SK-N-SH (cell line): ENCODE measurements at regions not wholly inside any gene's neighbourhood (a gene's known extent, or its start where the extent isn't known, plus 50 kb on each side); places are given as distances from the start of the nearest gene placed in this dataset.

Source experiments
- CTCF ChIA-PET: fragments of 300-600, 350-600 bp; formaldehyde crosslinking; extraction: SDS; loops from one replicate; lab custom pipeline; 2021; lab: Yijun Ruan, JAX
- POLR2A ChIA-PET: fragments of 350-600 bp; sonication (Branson Sonifier 250); formaldehyde crosslinking; extraction: SDS; loops from one replicate; lab custom pipeline; 2020; ENCODE audit warnings: antibody characterized with exemption, inconsistent platforms; lab: Yijun Ruan, JAX
- DNase-seq: peaks from one replicate; pipeline ENCODE4 v3.0.0; 2012
- H2AFZ ChIP-seq: fragments of 200-600 bp; sonication (generic); 2 replicates; pipeline ENCODE4 v1.8.1; 2016; ENCODE audit warnings: antibody characterized with exemption, mild to moderate bottlenecking, low read depth
- H3F3A ChIP-seq: fragments of 200-600 bp; sonication (generic); replicated peaks from 2 replicates; pipeline ENCODE3; 2016; ENCODE audit warnings: antibody characterized with exemption, mild to moderate bottlenecking; ENCODE audit not compliant: insufficient read depth
- H3K27ac ChIP-seq, 2 experiments: fragments of 200-500 bp in 1 of 2; fragments of 200-600 bp in 1 of 2; sonication (Bioruptor generic) in 1 of 2; sonication (generic), shearing (Covaris generic) in 1 of 2; 2 replicates each; pipeline versions ENCODE4 v1.5.1 to v1.6.1; 2014 to 2016; ENCODE audit warnings: low read depth in 2 of 2, inconsistent platforms in 1 of 2, low read length in 1 of 2, mild to moderate bottlenecking in 1 of 2, mixed read lengths in 1 of 2
- H3K27me3 ChIP-seq: fragments of 200-600 bp; sonication (generic), shearing (Covaris generic); 2 replicates; pipeline ENCODE4 v1.6.1; 2016; ENCODE audit warnings: mixed run types; ENCODE audit not compliant: insufficient read depth
- H3K36me3 ChIP-seq, 2 experiments: fragments of 200-500 bp in 1 of 2; fragments of 200-600 bp in 1 of 2; sonication (Bioruptor generic) in 1 of 2; sonication (generic) in 1 of 2; replicated peaks in 1 of 2; 2 replicates each; pipeline versions ENCODE3 to v1.5.1; 2014 to 2016; ENCODE audit warnings: low read length in 1 of 2, mild to moderate bottlenecking in 1 of 2; ENCODE audit not compliant: insufficient read depth in 2 of 2, control insufficient read depth in 1 of 2
- H3K4me1 ChIP-seq, 2 experiments: fragments of 200-500 bp in 1 of 2; fragments of 200-600 bp in 1 of 2; sonication (Bioruptor generic) in 1 of 2; sonication (generic), shearing (Covaris generic) in 1 of 2; 2 replicates each; pipeline versions ENCODE4 v1.5.1 to v1.6.1; 2014 to 2016; ENCODE audit warnings: low read depth in 1 of 2, low read length in 1 of 2, mixed run types in 1 of 2; ENCODE audit not compliant: insufficient read depth in 2 of 2, control insufficient read depth in 1 of 2
- H3K4me2 ChIP-seq: fragments of 200-600 bp; sonication (generic), shearing (Covaris generic); 2 replicates; pipeline ENCODE4 v1.6.1; 2017; ENCODE audit warnings: mixed run types
- H3K4me3 ChIP-seq, 2 experiments: fragments of 200-500 bp in 1 of 2; fragments of 200-600 bp in 1 of 2; sonication (Bioruptor generic) in 1 of 2; sonication (generic), shearing (Covaris generic) in 1 of 2; 2 replicates each; pipeline versions ENCODE4 v1.5.1 to v1.8.1; 2014 to 2016; ENCODE audit warnings: low read depth in 2 of 2, inconsistent platforms in 1 of 2, low read length in 1 of 2, mild to moderate bottlenecking in 1 of 2, mixed read lengths in 1 of 2, moderate library complexity in 1 of 2
- H3K79me2 ChIP-seq: fragments of 200-600 bp; sonication (generic); 2 replicates; pipeline ENCODE4 v1.8.1; 2017; ENCODE audit warnings: mild to moderate bottlenecking; ENCODE audit not compliant: insufficient read depth
- H3K9ac ChIP-seq: fragments of 200-600 bp; sonication (generic); 2 replicates; pipeline ENCODE4 v1.6.1; 2017; ENCODE audit warnings: mixed run types
- H3K9me2 ChIP-seq: fragments of 200-600 bp; sonication (generic); 2 replicates; pipeline ENCODE4 v1.6.1; 2017; ENCODE audit warnings: mixed run types
- H3K9me3 ChIP-seq: fragments of 200-600 bp; sonication (generic); 2 replicates; pipeline ENCODE4 v1.6.1; 2017; ENCODE audit warnings: mixed run types, mild to moderate bottlenecking, moderate library complexity
- H4K20me1 ChIP-seq: fragments of 200-600 bp; sonication (generic); 2 replicates; pipeline ENCODE4 v1.6.1; 2017; ENCODE audit warnings: mild to moderate bottlenecking, mixed run types; ENCODE audit not compliant: insufficient read depth
- CHD2 ChIP-seq: fragments of 150-350 bp; IDR thresholded peaks from 2 replicates; pipeline ENCODE4 v1.6.1; 2018; ENCODE audit warnings: low read length; ENCODE audit not compliant: partially characterized antibody
- ELF1 ChIP-seq: IDR thresholded peaks from 2 replicates; pipeline ENCODE4 v1.4.0; 2012
- EP300 ChIP-seq, 2 experiments: IDR thresholded peaks; 2 replicates each; pipeline versions ENCODE4 v1.4.0 to v1.6.1; 2012; ENCODE audit warnings: borderline replicate concordance in 1 of 2, low read depth in 1 of 2, low read length in 1 of 2
- FOSL2 ChIP-seq: IDR thresholded peaks from 2 replicates; pipeline ENCODE4 v1.4.0; 2012; ENCODE audit warnings: low read depth, mild to moderate bottlenecking, moderate library complexity, borderline replicate concordance
- FOXJ3 ChIP-seq: sonication (generic); formaldehyde crosslinking; IDR thresholded peaks from 2 replicates; pipeline ENCODE4 v1.5.1; 2020; ENCODE audit warnings: mild to moderate bottlenecking, missing genetic modification reagents
- GABPA ChIP-seq: IDR thresholded peaks from 2 replicates; pipeline ENCODE4 v1.4.0; 2012; ENCODE audit warnings: low read depth, mild to moderate bottlenecking
- MEF2A ChIP-seq: IDR thresholded peaks from 2 replicates; pipeline ENCODE4 v1.4.0; 2012; ENCODE audit warnings: low read depth, borderline replicate concordance
- MXI1 ChIP-seq: IDR thresholded peaks from 2 replicates; pipeline ENCODE4 v1.6.1; 2012; ENCODE audit warnings: mild to moderate bottlenecking, low read depth, low read length, improper control_type of control experiment
- NRF1 ChIP-seq: IDR thresholded peaks from 2 replicates; pipeline ENCODE4 v1.6.1; 2012; ENCODE audit warnings: low read depth, mild to moderate bottlenecking, low read length
- POLR2AphosphoS5 ChIP-seq: IDR thresholded peaks from 2 replicates; pipeline ENCODE4 v1.6.1; 2012; ENCODE audit warnings: low read depth, low read length
- RCOR1 ChIP-seq: fragments of 150-350 bp; IDR thresholded peaks from 2 replicates; pipeline ENCODE4 v1.6.1; 2017; ENCODE audit warnings: antibody characterized with exemption, low read length
- RXRA ChIP-seq: IDR thresholded peaks from 2 replicates; pipeline ENCODE4 v1.4.0; 2012; ENCODE audit warnings: low read depth, mild to moderate bottlenecking, borderline replicate concordance
- SIN3A ChIP-seq: IDR thresholded peaks from 2 replicates; pipeline ENCODE4 v1.6.1; 2012; ENCODE audit warnings: low read depth, mild to moderate bottlenecking, low read length, moderate library complexity, borderline replicate concordance
- SMC3 ChIP-seq: IDR thresholded peaks from 2 replicates; pipeline ENCODE4 v1.6.1; 2012; ENCODE audit warnings: low read depth, low read length, improper control_type of control experiment
- TCF12 ChIP-seq: IDR thresholded peaks from 2 replicates; pipeline ENCODE4 v1.4.0; 2012
- TEAD4 ChIP-seq: IDR thresholded peaks from 2 replicates; pipeline ENCODE4 v1.4.0; 2012; ENCODE audit warnings: mild to moderate bottlenecking, borderline replicate concordance; ENCODE audit not compliant: insufficient read depth
- YY1 ChIP-seq: IDR thresholded peaks from 2 replicates; pipeline ENCODE4 v1.4.0; 2012; ENCODE audit warnings: low read depth, mild to moderate bottlenecking
- WGBS: methylation state at CpG from one replicate; pipeline ENCODE4 v1.1.6; 2017; ENCODE audit warnings: low lambda C conversion rate; 5-methylcytosine and 5-hydroxymethylcytosine counted together
- TF ChIP-seq, protein P1 (sequence below): fragments of 150-350 bp; IDR thresholded peaks from 2 replicates; pipeline ENCODE4 v1.6.1; 2016; ENCODE audit warnings: mild to moderate bottlenecking, low read depth, low read length
- TF ChIP-seq, protein P2 (sequence below): IDR thresholded peaks from 2 replicates; pipeline ENCODE4 v1.4.0; 2012; ENCODE audit warnings: low read depth
- TF ChIP-seq, protein P3 (sequence below): fragments of 200-600 bp; sonication (generic); IDR thresholded peaks from 2 replicates; pipeline ENCODE4 v1.6.1; 2017; ENCODE audit warnings: antibody characterized with exemption, mild to moderate bottlenecking, moderate library complexity
- TF ChIP-seq, protein P4 (sequence below): fragments of 150-350 bp; IDR thresholded peaks from 2 replicates; pipeline ENCODE4 v1.6.1; 2017; ENCODE audit warnings: antibody characterized with exemption, low read length, low read depth, borderline replicate concordance
- TF ChIP-seq, protein P5 (sequence below): IDR thresholded peaks from 2 replicates; pipeline ENCODE4 v1.4.0; 2012; ENCODE audit warnings: low read depth, borderline replicate concordance
- TF ChIP-seq, protein P6 (sequence below): IDR thresholded peaks from 2 replicates; pipeline ENCODE4 v1.4.0; 2012; ENCODE audit warnings: low read depth, borderline replicate concordance

DNA sequence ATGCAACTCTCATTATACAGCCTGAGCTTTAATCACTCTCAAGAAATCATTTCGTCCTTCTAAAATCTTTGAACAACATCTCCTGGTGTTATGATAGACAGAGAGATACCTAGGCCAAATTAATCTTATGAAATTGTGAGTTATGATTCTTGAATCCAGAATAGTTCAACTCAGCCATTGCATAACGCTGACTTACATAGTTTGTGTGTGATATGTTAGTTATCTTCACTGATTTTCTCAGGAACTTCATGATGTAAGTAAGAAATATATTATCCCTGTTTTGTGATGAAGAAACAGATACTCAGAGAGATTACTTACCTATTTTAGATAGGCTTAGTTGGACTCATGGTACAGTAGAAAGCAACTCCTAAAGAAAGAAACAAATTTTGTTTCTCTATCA is 684.4 kb downstream of the ZEB2 start:
- H3K9me2 ChIP-seq = no peaks in the 10 kb centered on the region
- DNase-seq = no peak
- no peaks in the 10 kb centered on the region for H3K4me1 ChIP-seq
- H2AFZ ChIP-seq = no peak overlapping the region
- POLR2A ChIA-PET = no interaction called here
- H3K27ac ChIP-seq = no peak overlapping the region
- TF ChIP-seq, protein P1, sequence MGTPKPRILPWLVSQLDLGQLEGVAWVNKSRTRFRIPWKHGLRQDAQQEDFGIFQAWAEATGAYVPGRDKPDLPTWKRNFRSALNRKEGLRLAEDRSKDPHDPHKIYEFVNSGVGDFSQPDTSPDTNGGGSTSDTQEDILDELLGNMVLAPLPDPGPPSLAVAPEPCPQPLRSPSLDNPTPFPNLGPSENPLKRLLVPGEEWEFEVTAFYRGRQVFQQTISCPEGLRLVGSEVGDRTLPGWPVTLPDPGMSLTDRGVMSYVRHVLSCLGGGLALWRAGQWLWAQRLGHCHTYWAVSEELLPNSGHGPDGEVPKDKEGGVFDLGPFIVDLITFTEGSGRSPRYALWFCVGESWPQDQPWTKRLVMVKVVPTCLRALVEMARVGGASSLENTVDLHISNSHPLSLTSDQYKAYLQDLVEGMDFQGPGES = no peak
- no peak for TF ChIP-seq FOXJ3 (CRISPR knock-in tag)
- TF ChIP-seq, protein P2, sequence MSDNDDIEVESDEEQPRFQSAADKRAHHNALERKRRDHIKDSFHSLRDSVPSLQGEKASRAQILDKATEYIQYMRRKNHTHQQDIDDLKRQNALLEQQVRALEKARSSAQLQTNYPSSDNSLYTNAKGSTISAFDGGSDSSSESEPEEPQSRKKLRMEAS = no peak
- TF ChIP-seq RCOR1 = no peak
- no peak for TF ChIP-seq SIN3A
- no peak for TF ChIP-seq GABPA
- TF ChIP-seq CHD2 = no peak
- TF ChIP-seq MXI1 = no peak
- TF ChIP-seq, protein P3, sequence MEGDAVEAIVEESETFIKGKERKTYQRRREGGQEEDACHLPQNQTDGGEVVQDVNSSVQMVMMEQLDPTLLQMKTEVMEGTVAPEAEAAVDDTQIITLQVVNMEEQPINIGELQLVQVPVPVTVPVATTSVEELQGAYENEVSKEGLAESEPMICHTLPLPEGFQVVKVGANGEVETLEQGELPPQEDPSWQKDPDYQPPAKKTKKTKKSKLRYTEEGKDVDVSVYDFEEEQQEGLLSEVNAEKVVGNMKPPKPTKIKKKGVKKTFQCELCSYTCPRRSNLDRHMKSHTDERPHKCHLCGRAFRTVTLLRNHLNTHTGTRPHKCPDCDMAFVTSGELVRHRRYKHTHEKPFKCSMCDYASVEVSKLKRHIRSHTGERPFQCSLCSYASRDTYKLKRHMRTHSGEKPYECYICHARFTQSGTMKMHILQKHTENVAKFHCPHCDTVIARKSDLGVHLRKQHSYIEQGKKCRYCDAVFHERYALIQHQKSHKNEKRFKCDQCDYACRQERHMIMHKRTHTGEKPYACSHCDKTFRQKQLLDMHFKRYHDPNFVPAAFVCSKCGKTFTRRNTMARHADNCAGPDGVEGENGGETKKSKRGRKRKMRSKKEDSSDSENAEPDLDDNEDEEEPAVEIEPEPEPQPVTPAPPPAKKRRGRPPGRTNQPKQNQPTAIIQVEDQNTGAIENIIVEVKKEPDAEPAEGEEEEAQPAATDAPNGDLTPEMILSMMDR = no peak
- TF ChIP-seq RXRA = no peak
- TF ChIP-seq ELF1 = no peak
- TF ChIP-seq, protein P4, sequence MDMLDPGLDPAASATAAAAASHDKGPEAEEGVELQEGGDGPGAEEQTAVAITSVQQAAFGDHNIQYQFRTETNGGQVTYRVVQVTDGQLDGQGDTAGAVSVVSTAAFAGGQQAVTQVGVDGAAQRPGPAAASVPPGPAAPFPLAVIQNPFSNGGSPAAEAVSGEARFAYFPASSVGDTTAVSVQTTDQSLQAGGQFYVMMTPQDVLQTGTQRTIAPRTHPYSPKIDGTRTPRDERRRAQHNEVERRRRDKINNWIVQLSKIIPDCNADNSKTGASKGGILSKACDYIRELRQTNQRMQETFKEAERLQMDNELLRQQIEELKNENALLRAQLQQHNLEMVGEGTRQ = no peak
- TF ChIP-seq, all 33 proteins: peak for 0
- Histone ChIP-seq H3K27me3 (no peaks in the 10 kb centered on the region), H3K79me2 (no peaks in the 10 kb centered on the region), H3K4me2 (no peak overlapping the region), H4K20me1 (no peaks in the 10 kb centered on the region), H3K36me3 (no peaks in the 10 kb centered on the region), H3K4me3 (no peak overlapping the region), H3K9ac (no peak overlapping the region), H3F3A (no peaks in the 10 kb centered on the region), H3K9me3 (no peaks in the 10 kb centered on the region)
- CTCF ChIA-PET = no interaction called here
- WGBS = 28% methylated on average over 2 of the region's 2 CpGs

DNA sequence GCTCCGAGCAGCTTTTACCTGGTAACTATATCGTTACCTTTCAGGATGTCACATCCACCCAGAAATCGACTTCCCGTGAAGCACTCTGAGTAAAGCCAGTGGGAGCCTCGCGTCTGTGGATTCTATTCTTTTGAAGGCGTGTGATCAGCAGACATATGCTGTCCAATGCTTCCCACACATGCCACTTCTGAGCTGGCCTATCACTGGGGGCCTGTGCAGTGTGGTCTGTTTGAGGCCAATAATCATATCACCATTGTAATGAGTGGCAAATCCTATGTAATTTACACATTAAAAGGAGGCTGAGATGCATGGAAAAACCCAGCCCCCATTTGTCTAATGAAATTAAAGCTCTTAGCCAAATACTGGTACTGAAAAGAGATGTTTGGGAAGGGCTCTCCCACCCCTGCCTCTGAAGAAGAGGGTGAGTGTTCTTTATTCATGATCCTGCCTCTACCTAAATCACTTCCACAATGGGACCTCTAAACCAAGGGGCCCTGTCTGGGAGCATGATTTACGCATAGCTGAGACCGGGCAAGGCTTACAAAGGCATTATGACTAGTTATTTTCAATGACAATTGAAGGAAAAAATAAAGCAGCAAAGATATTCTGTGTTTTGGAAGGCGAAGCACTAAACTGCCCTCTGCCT is 686.8 kb downstream of the ZEB2 start:
- DNase-seq = no peak
- ChIA-PET CTCF (no interaction called here), POLR2A (no interaction called here)
- Histone ChIP-seq H3K79me2 (no peaks in the 10 kb centered on the region), H3K27ac (no peak overlapping the region), H3K4me1 (peaks cover 0 to 2% of the 10 kb centered on the region in 2 experiments; a peak in 1 of 4 replicates), H3F3A (no peaks in the 10 kb centered on the region), H3K4me3 (no peak overlapping the region), H3K4me2 (no peak overlapping the region), H4K20me1 (no peaks in the 10 kb centered on the region), H3K36me3 (no peaks in the 10 kb centered on the region), H3K9ac (no peak overlapping the region), H3K9me2 (no peaks in the 10 kb centered on the region), H3K9me3 (no peaks in the 10 kb centered on the region), H3K27me3 (no peaks in the 10 kb centered on the region), H2AFZ (no peak overlapping the region)
- 79% methylated on average over 10 of the region's 10 CpGs for WGBS
- TF ChIP-seq TCF12 (no peak), FOSL2 (no peak), NRF1 (no peak), TEAD4 (no peak), MEF2A (no peak), FOXJ3 (CRISPR knock-in tag) (no peak), SMC3 (no peak), YY1 (no peak), POLR2AphosphoS5 (no peak), EP300 (IDR thresholded peaks at IDR 0.05; ENCODE audit: borderline replicate concordance in 1 of 2, low read depth in 1 of 2, low read length in 1 of 2) (no peak)
- TF ChIP-seq, protein P5, sequence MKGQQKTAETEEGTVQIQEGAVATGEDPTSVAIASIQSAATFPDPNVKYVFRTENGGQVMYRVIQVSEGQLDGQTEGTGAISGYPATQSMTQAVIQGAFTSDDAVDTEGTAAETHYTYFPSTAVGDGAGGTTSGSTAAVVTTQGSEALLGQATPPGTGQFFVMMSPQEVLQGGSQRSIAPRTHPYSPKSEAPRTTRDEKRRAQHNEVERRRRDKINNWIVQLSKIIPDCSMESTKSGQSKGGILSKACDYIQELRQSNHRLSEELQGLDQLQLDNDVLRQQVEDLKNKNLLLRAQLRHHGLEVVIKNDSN = no peak
- TF ChIP-seq, protein P6, sequence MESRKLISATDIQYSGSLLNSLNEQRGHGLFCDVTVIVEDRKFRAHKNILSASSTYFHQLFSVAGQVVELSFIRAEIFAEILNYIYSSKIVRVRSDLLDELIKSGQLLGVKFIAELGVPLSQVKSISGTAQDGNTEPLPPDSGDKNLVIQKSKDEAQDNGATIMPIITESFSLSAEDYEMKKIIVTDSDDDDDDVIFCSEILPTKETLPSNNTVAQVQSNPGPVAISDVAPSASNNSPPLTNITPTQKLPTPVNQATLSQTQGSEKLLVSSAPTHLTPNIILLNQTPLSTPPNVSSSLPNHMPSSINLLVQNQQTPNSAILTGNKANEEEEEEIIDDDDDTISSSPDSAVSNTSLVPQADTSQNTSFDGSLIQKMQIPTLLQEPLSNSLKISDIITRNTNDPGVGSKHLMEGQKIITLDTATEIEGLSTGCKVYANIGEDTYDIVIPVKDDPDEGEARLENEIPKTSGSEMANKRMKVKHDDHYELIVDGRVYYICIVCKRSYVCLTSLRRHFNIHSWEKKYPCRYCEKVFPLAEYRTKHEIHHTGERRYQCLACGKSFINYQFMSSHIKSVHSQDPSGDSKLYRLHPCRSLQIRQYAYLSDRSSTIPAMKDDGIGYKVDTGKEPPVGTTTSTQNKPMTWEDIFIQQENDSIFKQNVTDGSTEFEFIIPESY = no peak
